Adrenal gland (tissue), 5 donors: ENCODE measurements at regions not wholly inside any gene's neighbourhood (a gene's known extent, or its start where the extent isn't known, plus 50 kb on each side); places are given as distances from the start of the nearest gene placed in this dataset.

Experiments
- CTCF ChIP-seq, 6 experiments: fragments of 450-650 bp in 4 of 6; fragments of 200-600 bp in 2 of 6; sonication (generic) in 1 of 6; IDR thresholded peaks; 1 replicate in 5 of 6; 2 replicates in 1 of 6; pipeline versions ENCODE4 v1.5.1 to v1.8.0; 2016 to 2021; ENCODE audit warnings: antibody characterized with exemption in 6 of 6, mild to moderate bottlenecking in 2 of 6, moderate library complexity in 1 of 6
- POLR2A ChIP-seq, 2 donors: fragments of 450-650 bp; IDR thresholded peaks; one replicate each; pipeline ENCODE4 v1.6.1; 2017; ENCODE audit warnings: antibody characterized with exemption in 2 of 2, mild to moderate bottlenecking in 2 of 2, moderate library complexity in 1 of 2
- donor health status: DM: no; HTN: no; CAD: no.

DNA sequence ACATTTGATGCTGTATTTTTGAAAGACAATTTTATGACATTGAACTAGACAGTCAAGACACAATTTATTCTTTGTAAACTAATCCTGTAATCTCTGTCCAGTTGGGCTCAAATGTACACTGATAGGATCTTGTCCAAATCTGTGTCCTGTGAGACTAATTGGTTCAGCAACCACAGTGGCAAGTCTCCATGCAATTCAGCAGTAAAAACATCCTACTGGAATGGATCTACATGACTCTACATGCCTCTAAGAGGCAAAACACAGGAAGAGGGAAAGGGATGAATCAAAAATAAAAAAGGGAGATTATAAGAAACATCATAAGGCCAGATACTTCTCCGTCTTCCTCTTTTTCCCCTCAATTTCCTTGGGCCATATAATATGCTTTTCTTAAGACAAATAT, 1164.2 kb downstream of the NLGN4Y start:
- TF ChIP-seq CTCF (IDR thresholded peaks at IDR 0.05) (no peak), POLR2A (IDR thresholded peaks at IDR 0.05) (no peak)
